Muscle layer of duodenum (tissue), 2 donors: ENCODE measurements at regions not wholly inside any gene's neighbourhood (a gene's known extent, or its start where the extent isn't known, plus 50 kb on each side); places are given as distances from the start of the nearest gene placed in this dataset.

Experiments used
- H3K27ac ChIP-seq: one replicate; pipeline ENCODE4 v1.7.0; 2013; ENCODE audit warnings: mild to moderate bottlenecking, low read length
- H3K27me3 ChIP-seq: one replicate; pipeline ENCODE4 v1.7.0; 2013; ENCODE audit warnings: low read depth, mild to moderate bottlenecking, control low read depth, low read length
- H3K36me3 ChIP-seq, 2 donors: one replicate each; pipeline ENCODE4 v1.7.0; 2013; ENCODE audit warnings: low read length in 2 of 2, control low read depth in 1 of 2, mild to moderate bottlenecking in 1 of 2; ENCODE audit not compliant: insufficient read depth in 2 of 2, control insufficient read depth in 1 of 2
- H3K4me1 ChIP-seq, 2 donors: one replicate each; pipeline ENCODE4 v1.7.0; 2013; ENCODE audit warnings: low read length in 2 of 2, mild to moderate bottlenecking in 2 of 2, control low read depth in 1 of 2, moderate library complexity in 1 of 2; ENCODE audit not compliant: insufficient read depth in 2 of 2, control insufficient read depth in 1 of 2
- H3K4me3 ChIP-seq, 2 donors: one replicate each; pipeline ENCODE4 v1.7.0; 2013; ENCODE audit warnings: low read length in 2 of 2, low read depth in 1 of 2, mild to moderate bottlenecking in 1 of 2
- H3K9me3 ChIP-seq, 2 donors: one replicate each; pipeline ENCODE4 v1.7.0; 2013; ENCODE audit warnings: low read length in 2 of 2, control low read depth in 1 of 2, mild to moderate bottlenecking in 1 of 2; ENCODE audit not compliant: control insufficient read depth in 1 of 2
- donor health status: healthy.

DNA sequence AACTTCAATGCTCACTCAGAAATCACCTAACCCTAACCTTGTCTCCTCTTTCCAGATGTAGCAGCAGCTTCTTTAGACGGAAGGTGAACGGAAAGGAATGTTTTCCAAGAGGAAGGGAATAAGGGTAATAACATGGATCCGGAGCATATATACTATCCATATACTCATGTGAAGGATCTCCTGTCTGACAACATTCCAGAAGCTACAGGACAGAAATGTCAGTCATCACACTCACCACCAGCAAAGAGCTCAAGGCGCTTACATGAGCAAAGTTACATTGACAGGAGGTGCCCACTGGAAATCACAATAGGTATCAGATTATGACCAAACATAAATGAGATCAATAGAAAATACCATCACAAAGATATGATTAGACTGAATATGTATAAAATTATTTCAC lies 122.1 kb upstream of the CCDC28A start:
- H3K27ac ChIP-seq, result no peak overlapping the region
- no peaks in the 10 kb centered on the region for H3K4me1 ChIP-seq
- H3K9me3 ChIP-seq, result no peaks in the 10 kb centered on the region
- H3K36me3 ChIP-seq, result no peaks in the 10 kb centered on the region
- no peaks in the 10 kb centered on the region for H3K27me3 ChIP-seq
- H3K4me3 ChIP-seq, result no peak overlapping the region

DNA sequence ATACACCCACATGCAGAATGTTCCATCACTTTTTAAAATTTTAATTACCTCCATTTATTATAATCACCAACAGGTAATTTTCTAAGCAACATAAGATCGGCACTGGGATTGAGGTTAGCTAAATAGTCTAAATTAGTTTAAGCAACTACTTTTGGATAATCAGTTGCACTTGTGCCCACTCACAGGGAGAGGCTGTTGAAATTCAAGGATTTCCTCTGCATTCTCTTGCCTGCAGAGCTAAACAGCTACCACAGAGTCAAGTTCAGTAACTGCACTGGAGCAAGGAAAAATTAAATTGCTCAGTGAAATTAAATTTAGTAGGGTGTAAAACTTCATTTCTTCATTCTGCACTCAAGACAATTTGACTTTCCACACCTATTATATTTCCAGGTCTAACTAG lies 120.7 kb upstream of the CCDC28A start:
- Histone ChIP-seq H3K4me1 (no peaks in the 10 kb centered on the region), H3K27ac (no peak overlapping the region), H3K9me3 (no peaks in the 10 kb centered on the region), H3K27me3 (no peaks in the 10 kb centered on the region), H3K36me3 (no peaks in the 10 kb centered on the region), H3K4me3 (no peak overlapping the region)

DNA sequence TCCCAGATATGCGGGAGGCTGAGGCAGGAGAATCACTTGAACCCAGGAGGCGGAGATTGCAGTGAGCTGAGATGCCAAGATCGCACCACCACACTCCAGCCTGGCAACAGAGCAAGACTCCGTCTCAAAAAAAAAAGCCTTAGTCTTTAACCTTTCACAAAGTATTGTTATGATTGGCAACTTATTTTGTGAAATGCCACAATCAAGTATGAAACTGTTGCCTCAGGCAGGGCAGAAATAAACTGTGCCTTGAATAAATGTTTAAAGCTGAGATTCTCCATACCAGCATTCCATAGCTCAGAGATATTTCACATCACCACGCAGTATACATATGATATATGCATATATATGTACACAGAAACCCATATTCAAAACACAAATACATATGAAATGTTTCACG lies 120.1 kb upstream of the CCDC28A start:
- H3K27ac ChIP-seq, result no peak overlapping the region
- no peaks in the 10 kb centered on the region for H3K36me3 ChIP-seq
- no peak overlapping the region for H3K4me3 ChIP-seq
- no peaks in the 10 kb centered on the region for H3K4me1 ChIP-seq
- H3K27me3 ChIP-seq, result no peaks in the 10 kb centered on the region
- H3K9me3 ChIP-seq, result no peaks in the 10 kb centered on the region

- H3K9me3 ChIP-seq, result no peaks in the 10 kb centered on the region
- no peaks in the 10 kb centered on the region for H3K27me3 ChIP-seq
- no peaks in the 10 kb centered on the region for H3K36me3 ChIP-seq
- no peak overlapping the region for H3K27ac ChIP-seq
- no peak overlapping the region for H3K4me3 ChIP-seq
- no peaks in the 10 kb centered on the region for H3K4me1 ChIP-seq
Measured at GRCh38 chr6:138654715-138655634, 118.6 kb upstream of the CCDC28A start.

DNA sequence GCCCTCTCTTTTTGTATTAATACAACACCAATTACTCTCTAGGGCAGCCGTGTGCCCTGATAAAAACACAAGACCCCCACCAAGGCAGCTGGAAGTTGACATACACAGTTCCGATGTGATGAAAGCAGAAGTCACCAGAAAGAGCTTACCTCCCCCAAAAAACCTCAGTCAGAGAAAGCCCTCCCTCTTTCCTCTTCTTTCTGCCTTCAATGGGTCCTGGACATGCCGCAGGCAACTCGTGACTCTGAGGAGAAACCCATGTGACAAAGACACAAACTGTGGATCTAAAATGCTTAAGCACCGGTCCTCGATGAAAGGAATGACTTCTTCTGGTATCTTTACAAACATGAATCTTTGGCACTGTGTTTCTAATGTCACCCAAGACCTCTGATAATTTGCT lies 117.7 kb upstream of the CCDC28A start:
- Histone ChIP-seq H3K9me3 (no peaks in the 10 kb centered on the region), H3K27ac (no peak overlapping the region), H3K27me3 (no peaks in the 10 kb centered on the region), H3K36me3 (no peaks in the 10 kb centered on the region), H3K4me1 (no peaks in the 10 kb centered on the region), H3K4me3 (no peak overlapping the region)

- H3K4me1 ChIP-seq, result no peaks in the 10 kb centered on the region
- H3K27me3 ChIP-seq, result no peaks in the 10 kb centered on the region
- no peaks in the 10 kb centered on the region for H3K9me3 ChIP-seq
- no peak overlapping the region for H3K4me3 ChIP-seq
- H3K36me3 ChIP-seq, result no peaks in the 10 kb centered on the region
- H3K27ac ChIP-seq, result no peak overlapping the region
Measured at GRCh38 chr6:138656364-138657064, 117.1 kb upstream of the CCDC28A start.

DNA sequence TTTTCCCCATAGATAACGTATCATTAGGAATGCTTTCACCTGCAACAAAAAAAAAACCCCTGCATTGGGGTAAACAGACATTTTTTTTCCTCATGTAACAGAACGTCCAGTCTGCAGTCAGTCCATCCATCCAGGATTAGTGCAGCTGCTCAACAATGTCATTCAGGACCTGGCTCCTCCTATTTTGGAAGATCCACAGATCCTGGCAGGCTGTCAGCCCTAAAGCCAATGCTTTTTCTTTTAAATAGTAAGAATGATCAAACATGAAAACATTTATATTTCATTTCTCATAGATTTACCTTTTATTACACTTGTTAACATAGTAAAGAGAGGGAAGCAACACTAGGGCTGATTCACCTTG lies 116.5 kb upstream of the CCDC28A start:
- H3K9me3 ChIP-seq, result no peaks in the 10 kb centered on the region
- H3K27ac ChIP-seq, result no peak overlapping the region
- H3K27me3 ChIP-seq, result no peaks in the 10 kb centered on the region
- H3K36me3 ChIP-seq, result no peaks in the 10 kb centered on the region
- no peak overlapping the region for H3K4me3 ChIP-seq
- no peaks in the 10 kb centered on the region for H3K4me1 ChIP-seq

GRCh38 chr6:138659998-138660397 lies 113.6 kb upstream of the CCDC28A start:
- H3K27ac ChIP-seq, result no peak overlapping the region
- no peaks in the 10 kb centered on the region for H3K9me3 ChIP-seq
- H3K27me3 ChIP-seq, result no peaks in the 10 kb centered on the region
- no peaks in the 10 kb centered on the region for H3K36me3 ChIP-seq
- H3K4me3 ChIP-seq, result no peak overlapping the region
- no peaks in the 10 kb centered on the region for H3K4me1 ChIP-seq

- no peaks in the 10 kb centered on the region for H3K4me1 ChIP-seq
- H3K27me3 ChIP-seq, result no peaks in the 10 kb centered on the region
- no peak overlapping the region for H3K27ac ChIP-seq
- no peak overlapping the region for H3K4me3 ChIP-seq
- no peaks in the 10 kb centered on the region for H3K9me3 ChIP-seq
- H3K36me3 ChIP-seq, result no peaks in the 10 kb centered on the region
Measured at GRCh38 chr6:138662471-138662870, 111.1 kb upstream of the CCDC28A start.

DNA sequence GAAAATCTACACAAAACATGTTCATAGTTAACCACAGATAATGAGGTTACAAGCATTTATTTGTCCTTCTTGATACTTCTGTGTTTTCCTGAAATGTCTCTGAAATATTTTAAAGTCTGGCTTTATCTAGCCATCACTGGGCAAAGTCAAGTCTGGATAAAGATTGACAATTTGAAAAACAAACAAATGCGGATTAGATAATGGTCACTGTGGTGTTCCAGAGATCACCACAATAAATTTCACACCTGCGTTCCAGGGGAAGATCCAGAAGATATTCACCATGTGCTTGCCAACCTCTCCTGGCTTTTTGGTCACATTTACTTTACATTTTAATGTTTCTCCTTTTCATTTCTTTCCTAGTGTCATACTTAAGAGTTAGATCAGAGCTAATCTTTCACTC lies 109.7 kb upstream of the CCDC28A start:
- Histone ChIP-seq H3K4me1 (no peaks in the 10 kb centered on the region), H3K27me3 (no peaks in the 10 kb centered on the region), H3K4me3 (no peak overlapping the region), H3K27ac (no peak overlapping the region), H3K9me3 (no peaks in the 10 kb centered on the region), H3K36me3 (no peaks in the 10 kb centered on the region)

DNA sequence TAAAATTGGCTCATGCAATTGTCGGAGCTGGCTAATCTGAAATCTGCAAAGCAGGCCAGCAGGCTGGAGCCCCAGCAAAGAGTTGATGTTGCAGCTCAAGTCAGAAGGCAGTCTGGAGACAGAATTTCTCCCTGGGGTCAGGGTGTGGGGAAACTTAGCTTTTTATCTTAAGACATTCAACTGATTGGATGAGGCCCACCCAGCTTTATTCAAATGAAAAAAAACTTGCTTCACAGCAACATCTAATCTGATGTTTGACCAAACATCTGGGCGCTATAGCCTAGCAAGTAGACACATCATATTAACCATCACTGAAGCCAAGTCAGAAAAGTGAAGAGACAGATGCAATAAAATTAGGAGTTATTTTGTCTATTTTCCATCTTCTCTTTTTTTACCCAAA lies 108.8 kb upstream of the CCDC28A start:
- no peaks in the 10 kb centered on the region for H3K4me1 ChIP-seq
- H3K4me3 ChIP-seq, result no peak overlapping the region
- H3K9me3 ChIP-seq, result no peaks in the 10 kb centered on the region
- H3K36me3 ChIP-seq, result no peaks in the 10 kb centered on the region
- no peak overlapping the region for H3K27ac ChIP-seq
- no peaks in the 10 kb centered on the region for H3K27me3 ChIP-seq
